DMS 273 treated with DMSO at 0.1 percent for 48 hours (cell line): ENCODE measurements at regions not wholly inside any gene's neighbourhood (a gene's known extent, or its start where the extent isn't known, plus 50 kb on each side); places are given as distances from the start of the nearest gene placed in this dataset.

Experiments used
- DNase-seq: peaks from one replicate; lab custom pipeline; 2025; lab: John Stamatoyannopoulos, UW

- no peak for DNase-seq
Measured at GRCh38 chr12:24557738-24558137, 391.2 kb downstream of the BCAT1 start.

- no peak for DNase-seq
Measured at GRCh38 chr12:24555730-24556129, 393.2 kb downstream of the BCAT1 start.

- DNase-seq, result no peak
Measured at GRCh38 chr12:24554612-24555295, 394.1 kb downstream of the BCAT1 start.

GRCh38 chr12:24553259-24553658, 395.6 kb downstream of the BCAT1 start:
- DNase-seq, result no peak

GRCh38 chr12:24551163-24551786, 397.6 kb downstream of the BCAT1 start:
- no peak for DNase-seq

GRCh38 chr12:24550609-24551008, 398.3 kb downstream of the BCAT1 start:
- no peak for DNase-seq

- DNase-seq, result no peak
Measured at GRCh38 chr12:24546661-24547060, 402.2 kb downstream of the BCAT1 start.

GRCh38 chr12:24546084-24546483, 402.8 kb downstream of the BCAT1 start:
- no peak for DNase-seq

GRCh38 chr12:24544368-24544767, 404.5 kb downstream of the BCAT1 start:
- DNase-seq, result no peak

GRCh38 chr12:24541193-24541871, 407.6 kb downstream of the BCAT1 start:
- DNase-seq, result no peak

- DNase-seq, result no peak
Measured at GRCh38 chr12:24539646-24540045, 409.3 kb downstream of the BCAT1 start.

GRCh38 chr12:24537083-24537860, 411.6 kb downstream of the BCAT1 start:
- no peak for DNase-seq

- DNase-seq, result no peak
Measured at GRCh38 chr12:24535334-24536069, 413.4 kb downstream of the BCAT1 start.

- DNase-seq, result no peak
Measured at GRCh38 chr12:24534622-24535021, 414.3 kb downstream of the BCAT1 start.

GRCh38 chr12:24533716-24534352, 415.1 kb downstream of the BCAT1 start:
- DNase-seq, result no peak

- no peak for DNase-seq
Measured at GRCh38 chr12:24530689-24531088, 418.2 kb downstream of the BCAT1 start.

- DNase-seq, result no peak
Measured at GRCh38 chr12:24527102-24527501, 421.8 kb downstream of the BCAT1 start.

GRCh38 chr12:24522736-24523135, 426.2 kb downstream of the BCAT1 start:
- no peak for DNase-seq

- no peak for DNase-seq
Measured at GRCh38 chr12:24519759-24520158, 429.1 kb downstream of the BCAT1 start.

GRCh38 chr12:24517000-24517399, 431.9 kb downstream of the BCAT1 start:
- no peak for DNase-seq

GRCh38 chr12:24510581-24511125, 438.2 kb downstream of the BCAT1 start:
- DNase-seq, result no peak
